ENCODE measurements at regions not wholly inside any gene's neighbourhood (a gene's known extent, or its start where the extent isn't known, plus 50 kb on each side); places are given as distances from the start of the nearest gene placed in this dataset.

DNA sequence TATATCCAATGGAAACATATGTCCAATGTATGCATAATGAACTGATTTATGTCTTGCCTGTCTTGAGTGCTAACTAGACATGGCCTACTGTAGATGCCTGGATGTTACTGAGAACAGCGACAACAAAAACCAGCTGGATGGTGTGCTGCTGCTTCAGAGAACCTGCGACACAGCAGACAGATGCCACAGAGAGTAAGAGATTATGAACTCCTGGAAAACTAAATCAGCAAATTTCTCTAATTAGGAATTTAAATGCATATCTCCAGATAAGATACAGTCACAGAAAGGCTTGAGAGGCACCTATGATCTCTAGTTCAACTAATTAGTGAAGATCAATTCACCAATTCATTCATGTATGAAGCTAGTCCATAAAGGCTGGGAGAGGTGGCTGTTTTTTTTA, 1508.0 kb upstream of the TENM4 start:
- no peak overlapping the region for H3K4me3 Mint-ChIP-seq
- no peak overlapping the region for H3K4me3 ChIP-seq (ENCODE audit: low read length)
- H3K36me3 Mint-ChIP-seq (ENCODE audit: low read depth) = no peaks in the 10 kb centered on the region
- H3K9ac ChIP-seq (ENCODE audit: extremely low read depth, low read length, poor library complexity, severe bottlenecking) = no peak overlapping the region
- no peak overlapping the region for H3K27ac Mint-ChIP-seq
- 88 to 91% methylated on average over 1 to 2 of the region's 2 CpGs for WGBS, 2 experiments (ENCODE audit: insufficient coverage in 1 of 2, insufficient read length in 1 of 2)
- no peak for TF ChIP-seq CTCF (conservative IDR thresholded peaks at IDR 0.05)
- peaks cover 6% of the 10 kb centered on the region for H3K4me1 ChIP-seq (ENCODE audit: control insufficient read depth, insufficient read depth, low read length)
- H3K27ac ChIP-seq (ENCODE audit: low read depth, low read length) = no peak overlapping the region
- H3K9me3 ChIP-seq (ENCODE audit: control insufficient read depth, low read length) = peaks cover 10% of the 10 kb centered on the region
- H3K9me3 Mint-ChIP-seq = peaks cover 16% of the 10 kb centered on the region
- H3K27me3 Mint-ChIP-seq (ENCODE audit: insufficient read depth) = no peaks in the 10 kb centered on the region
- no peak for DNase-seq
- H3K36me3 ChIP-seq (ENCODE audit: control insufficient read depth, insufficient read depth, low read length) = no peaks in the 10 kb centered on the region
- peaks cover under 1% of the 10 kb centered on the region for H3K4me1 Mint-ChIP-seq
- no peaks in the 10 kb centered on the region for H3K27me3 ChIP-seq (ENCODE audit: control insufficient read depth, insufficient read depth, low read length, poor library complexity, severe bottlenecking)

DNA sequence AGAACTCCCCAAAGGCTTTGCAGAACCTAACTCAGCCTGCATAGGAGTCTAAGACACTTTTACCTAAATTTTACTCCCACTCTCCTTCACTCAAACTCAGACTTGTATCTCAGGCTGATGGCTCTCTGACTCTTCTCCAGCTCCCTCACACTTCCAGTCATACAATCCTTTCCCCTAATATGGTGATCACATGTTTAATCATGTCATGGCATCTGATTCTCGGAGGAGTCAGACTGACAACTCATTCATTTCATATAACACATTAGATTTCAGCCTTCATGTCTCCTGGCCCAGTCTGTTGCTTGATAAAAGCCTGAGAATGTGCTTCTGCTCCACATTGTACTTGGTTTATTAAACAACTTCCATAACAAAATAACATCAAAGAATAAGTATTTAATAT, 1503.9 kb upstream of the TENM4 start:
- H3K4me1 Mint-ChIP-seq = peaks cover 4% of the 10 kb centered on the region
- no peak overlapping the region for H3K27ac Mint-ChIP-seq
- DNase-seq = no peak
- H3K9me3 ChIP-seq (ENCODE audit: control insufficient read depth, low read length) = peaks cover 4% of the 10 kb centered on the region
- H3K27me3 ChIP-seq (ENCODE audit: control insufficient read depth, insufficient read depth, low read length, poor library complexity, severe bottlenecking) = no peaks in the 10 kb centered on the region
- H3K36me3 Mint-ChIP-seq (ENCODE audit: low read depth) = no peaks in the 10 kb centered on the region
- H3K27me3 Mint-ChIP-seq (ENCODE audit: insufficient read depth) = no peaks in the 10 kb centered on the region
- H3K4me3 Mint-ChIP-seq = no peak overlapping the region
- H3K27ac ChIP-seq (ENCODE audit: low read depth, low read length) = no peak overlapping the region
- H3K4me3 ChIP-seq (ENCODE audit: low read length) = no peak overlapping the region
- H3K9ac ChIP-seq (ENCODE audit: extremely low read depth, low read length, poor library complexity, severe bottlenecking) = no peak overlapping the region
- no peaks in the 10 kb centered on the region for H3K36me3 ChIP-seq (ENCODE audit: control insufficient read depth, insufficient read depth, low read length)
- peaks cover 10% of the 10 kb centered on the region for H3K9me3 Mint-ChIP-seq
- 97% methylated on average over 1 of the region's 1 CpG; no CpG with 5 or more reads in 1 of the 2 experiments for WGBS, 2 experiments (ENCODE audit: insufficient coverage in 1 of 2, insufficient read length in 1 of 2)
- H3K4me1 ChIP-seq (ENCODE audit: control insufficient read depth, insufficient read depth, low read length) = peaks cover 6% of the 10 kb centered on the region
- no peak for TF ChIP-seq CTCF (conservative IDR thresholded peaks at IDR 0.05)

DNA sequence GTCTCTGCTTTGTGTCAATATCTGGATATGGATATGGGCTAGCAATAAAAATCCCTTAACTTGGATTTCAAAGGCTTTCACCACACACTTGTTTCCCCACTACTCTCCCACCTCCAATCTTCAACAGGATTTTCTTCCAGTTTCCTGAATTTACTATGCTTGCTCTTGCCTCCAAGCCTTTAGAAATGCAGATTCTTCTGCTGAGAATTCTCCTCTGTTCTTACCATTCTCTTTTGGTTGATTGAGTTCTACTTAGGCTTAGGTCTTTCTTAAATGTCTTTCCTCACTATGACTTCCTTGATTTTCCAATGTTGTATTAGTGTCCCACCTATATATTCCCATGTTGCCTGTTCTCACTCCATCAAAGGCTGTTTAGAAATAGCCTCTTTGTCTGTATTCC, 1502.4 kb upstream of the TENM4 start:
- Histone ChIP-seq H3K9ac (ENCODE audit: extremely low read depth, low read length, poor library complexity, severe bottlenecking) (no peak overlapping the region), H3K36me3 (ENCODE audit: control insufficient read depth, insufficient read depth, low read length) (no peaks in the 10 kb centered on the region), H3K4me3 (ENCODE audit: low read length) (no peak overlapping the region), H3K27me3 (ENCODE audit: control insufficient read depth, insufficient read depth, low read length, poor library complexity, severe bottlenecking) (no peaks in the 10 kb centered on the region), H3K9me3 (ENCODE audit: control insufficient read depth, low read length) (no peaks in the 10 kb centered on the region), H3K27ac (ENCODE audit: low read depth, low read length) (no peak overlapping the region), H3K4me1 (ENCODE audit: control insufficient read depth, insufficient read depth, low read length) (peaks cover 6% of the 10 kb centered on the region)
- TF ChIP-seq CTCF (conservative IDR thresholded peaks at IDR 0.05) = no peak
- Mint-ChIP-seq H3K4me3 (no peak overlapping the region), H3K9me3 (no peaks in the 10 kb centered on the region), H3K36me3 (ENCODE audit: low read depth) (no peaks in the 10 kb centered on the region), H3K27me3 (ENCODE audit: insufficient read depth) (no peaks in the 10 kb centered on the region), H3K4me1 (peaks cover 4% of the 10 kb centered on the region), H3K27ac (no peak overlapping the region)
- no peak for DNase-seq

Measured in endodermal cell (in vitro differentiated cells).